HUES64 (cell line): ENCODE measurements at regions not wholly inside any gene's neighbourhood (a gene's known extent, or its start where the extent isn't known, plus 50 kb on each side); places are given as distances from the start of the nearest gene placed in this dataset.

Experiments used
- H3K27ac ChIP-seq: 2 replicates; pipeline ENCODE4 v1.7.0; 2013; ENCODE audit warnings: low read depth, low read length, inconsistent platforms
- H3K27me3 ChIP-seq: 2 replicates; pipeline ENCODE4 v1.6.1; 2013; ENCODE audit warnings: mild to moderate bottlenecking, low read length; ENCODE audit not compliant: insufficient read depth
- H3K36me3 ChIP-seq: 2 replicates; pipeline ENCODE4 v1.6.1; 2013; ENCODE audit warnings: mild to moderate bottlenecking, low read length; ENCODE audit not compliant: insufficient read depth
- H3K4me1 ChIP-seq: 2 replicates; pipeline ENCODE4 v1.6.1; 2013; ENCODE audit warnings: mild to moderate bottlenecking, low read length, moderate library complexity; ENCODE audit not compliant: insufficient read depth
- H3K4me3 ChIP-seq: 2 replicates; pipeline ENCODE4 v1.5.1; 2013; ENCODE audit warnings: mild to moderate bottlenecking, low read length, moderate library complexity
- H3K9ac ChIP-seq: 2 replicates; pipeline ENCODE4 v1.6.1; 2013; ENCODE audit warnings: mild to moderate bottlenecking, low read depth, low read length
- H3K9me3 ChIP-seq: 2 replicates; pipeline ENCODE4 v1.6.1; 2013; ENCODE audit warnings: low read depth, low read length; ENCODE audit not compliant: insufficient read depth
- WGBS: fragments of 150-250, 120-280 bp; methylation state at CpG from one replicate; pipeline ENCODE4 v1.1.7; 2013; ENCODE audit warnings: missing lambda C conversion rate; 5-methylcytosine and 5-hydroxymethylcytosine counted together

DNA sequence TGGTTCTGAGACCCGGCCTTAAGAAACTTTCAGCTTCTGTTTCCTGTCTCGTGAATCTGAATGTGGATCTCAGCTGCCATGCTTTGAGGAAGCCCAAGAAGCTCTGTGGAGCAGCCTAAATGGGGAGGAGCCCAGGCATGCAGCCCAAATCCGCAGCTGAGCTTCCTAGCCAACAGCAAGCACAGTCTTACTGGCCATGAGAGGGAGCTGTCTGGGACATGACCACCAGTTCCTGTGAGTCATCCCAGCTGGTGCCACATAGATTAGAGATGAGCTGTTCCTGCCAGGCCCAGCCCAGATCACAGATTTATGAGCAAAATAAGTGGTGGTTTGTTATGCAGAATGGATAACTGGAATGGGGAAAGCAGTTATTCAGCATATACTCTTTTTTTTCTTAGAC is 224.4 kb upstream of the APCDD1 start:
- WGBS: 90% methylated on average over 3 of the region's 3 CpGs
- Histone ChIP-seq H3K9ac (no peak overlapping the region), H3K27ac (no peak overlapping the region), H3K4me1 (no peaks in the 10 kb centered on the region), H3K27me3 (no peaks in the 10 kb centered on the region), H3K9me3 (peaks cover 18% of the 10 kb centered on the region), H3K4me3 (no peak overlapping the region), H3K36me3 (no peaks in the 10 kb centered on the region)

DNA sequence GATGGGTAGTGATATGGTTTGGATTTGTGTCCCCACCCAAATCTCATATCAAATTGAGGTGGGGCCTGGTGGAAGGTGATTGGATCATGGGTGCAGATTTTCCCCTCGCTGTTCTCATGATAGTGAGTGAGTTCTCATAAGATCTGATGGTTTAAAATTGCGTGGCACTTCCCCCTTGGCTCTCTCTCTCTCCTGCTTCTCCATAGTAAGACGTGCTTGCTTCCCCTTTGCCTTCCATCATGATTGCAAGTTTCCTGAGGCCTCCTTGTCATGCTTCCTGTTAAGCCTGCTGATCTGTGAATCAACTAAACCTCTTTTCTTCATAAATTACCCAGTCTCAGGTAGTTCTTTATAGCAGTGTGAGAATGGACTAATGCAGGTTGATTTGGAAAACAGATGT is 223.2 kb upstream of the APCDD1 start:
- no peak overlapping the region for H3K9ac ChIP-seq
- no peaks in the 10 kb centered on the region for H3K36me3 ChIP-seq
- H3K27ac ChIP-seq: no peak overlapping the region
- H3K27me3 ChIP-seq: no peaks in the 10 kb centered on the region
- 0 out of 2 replicates have a peak, but pooled peaks cover 10% of the 10 kb centered on the region for H3K9me3 ChIP-seq
- WGBS: 77% methylated on average over 3 of the region's 3 CpGs
- H3K4me3 ChIP-seq: no peak overlapping the region
- H3K4me1 ChIP-seq: no peaks in the 10 kb centered on the region

DNA sequence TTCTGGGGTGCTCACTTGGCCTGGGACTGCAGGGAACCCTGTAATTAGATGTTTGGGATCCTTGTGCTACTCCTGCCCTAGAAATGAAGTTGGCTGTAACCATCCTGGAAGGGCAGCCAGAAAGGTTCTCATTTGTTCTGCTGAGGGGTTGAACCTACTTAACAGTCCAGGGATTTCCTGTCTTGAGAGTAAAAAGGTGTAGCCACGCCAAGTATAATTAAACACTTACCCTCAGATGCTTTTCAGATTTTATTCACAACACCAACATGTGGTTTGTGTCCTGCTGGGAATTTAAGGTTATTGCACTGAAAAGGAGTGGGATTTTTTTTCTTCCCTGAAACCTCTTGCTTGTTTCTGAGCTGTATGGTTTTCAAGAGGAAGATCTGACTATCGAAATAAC is 222.4 kb upstream of the APCDD1 start:
- H3K27me3 ChIP-seq: no peaks in the 10 kb centered on the region
- no peaks in the 10 kb centered on the region for H3K36me3 ChIP-seq
- H3K4me1 ChIP-seq: no peaks in the 10 kb centered on the region
- H3K9me3 ChIP-seq: 0 out of 2 replicates have a peak, but pooled peaks cover 10% of the 10 kb centered on the region
- no peak overlapping the region for H3K9ac ChIP-seq
- 100% methylated on average over 1 of the region's 2 CpGs for WGBS
- H3K4me3 ChIP-seq: no peak overlapping the region
- no peak overlapping the region for H3K27ac ChIP-seq

DNA sequence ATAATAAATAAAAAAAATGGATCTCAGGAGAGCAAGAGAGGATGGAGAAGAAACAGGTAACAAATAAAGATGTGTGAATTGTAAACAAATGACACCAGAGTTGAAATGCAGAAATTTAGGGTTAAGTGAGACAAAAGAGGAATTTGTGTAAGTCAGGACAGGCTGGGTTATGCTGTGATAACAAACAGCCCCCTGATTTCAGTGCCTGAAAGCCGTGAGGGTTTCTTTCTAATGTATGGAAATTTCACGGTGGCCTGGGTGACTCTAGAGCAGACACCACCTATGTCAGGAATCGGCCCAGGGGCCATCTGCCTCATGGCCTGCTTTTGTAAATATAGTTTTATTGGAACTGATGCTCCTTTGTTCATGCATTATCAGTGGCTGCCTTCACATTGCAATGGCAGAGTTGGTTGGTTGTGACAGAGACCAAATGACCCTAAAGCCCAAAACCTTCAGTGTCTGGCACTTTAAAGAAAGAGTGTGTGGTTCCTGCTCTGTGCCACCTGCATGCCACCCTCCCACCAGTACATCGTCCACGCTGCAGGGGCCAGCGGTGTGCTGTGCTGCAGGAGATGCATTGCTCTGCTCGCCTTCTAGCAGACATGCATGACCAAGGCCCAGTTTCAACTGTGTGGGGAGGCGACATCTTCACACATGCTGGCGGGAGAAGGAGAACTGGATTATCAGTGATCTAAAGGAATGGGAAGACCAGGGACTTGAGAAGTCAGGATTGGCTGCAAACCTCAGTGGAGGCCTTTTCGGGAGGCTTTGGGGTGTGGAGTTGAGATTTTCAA is 221.2 kb upstream of the APCDD1 start:
- Histone ChIP-seq H3K36me3 (no peaks in the 10 kb centered on the region), H3K27ac (no peak overlapping the region), H3K4me1 (no peaks in the 10 kb centered on the region), H3K4me3 (no peak overlapping the region), H3K27me3 (no peaks in the 10 kb centered on the region), H3K9ac (no peak overlapping the region), H3K9me3 (0 out of 2 replicates have a peak, but pooled peaks cover 10% of the 10 kb centered on the region)
- WGBS: 92% methylated on average over 10 of the region's 10 CpGs

DNA sequence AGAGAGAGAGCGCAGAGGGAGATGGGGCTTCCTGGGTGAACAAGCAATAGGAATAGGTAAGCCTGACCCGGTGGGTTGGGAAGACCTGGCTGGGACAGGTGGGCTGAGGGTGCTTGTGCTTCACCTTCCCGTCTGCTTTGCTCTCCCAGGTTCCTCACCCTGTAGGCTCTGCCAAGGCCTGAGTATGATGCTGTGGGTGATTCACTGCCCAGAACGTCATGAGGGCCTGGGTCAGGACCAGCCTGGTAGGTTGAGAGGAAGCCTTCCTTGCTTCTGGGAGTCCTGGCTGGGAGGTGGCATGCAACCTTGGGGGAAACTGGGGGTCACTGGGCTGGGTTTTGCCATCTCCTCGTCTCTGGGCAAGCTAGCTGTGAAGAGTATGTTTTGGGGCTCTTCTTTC is 220.2 kb upstream of the APCDD1 start:
- Histone ChIP-seq H3K4me1 (no peaks in the 10 kb centered on the region), H3K36me3 (no peaks in the 10 kb centered on the region), H3K27me3 (no peaks in the 10 kb centered on the region), H3K9me3 (0 out of 2 replicates have a peak, but pooled peaks cover 10% of the 10 kb centered on the region), H3K4me3 (no peak overlapping the region), H3K27ac (no peak overlapping the region), H3K9ac (no peak overlapping the region)
- WGBS: 87% methylated on average over 5 of the region's 5 CpGs

DNA sequence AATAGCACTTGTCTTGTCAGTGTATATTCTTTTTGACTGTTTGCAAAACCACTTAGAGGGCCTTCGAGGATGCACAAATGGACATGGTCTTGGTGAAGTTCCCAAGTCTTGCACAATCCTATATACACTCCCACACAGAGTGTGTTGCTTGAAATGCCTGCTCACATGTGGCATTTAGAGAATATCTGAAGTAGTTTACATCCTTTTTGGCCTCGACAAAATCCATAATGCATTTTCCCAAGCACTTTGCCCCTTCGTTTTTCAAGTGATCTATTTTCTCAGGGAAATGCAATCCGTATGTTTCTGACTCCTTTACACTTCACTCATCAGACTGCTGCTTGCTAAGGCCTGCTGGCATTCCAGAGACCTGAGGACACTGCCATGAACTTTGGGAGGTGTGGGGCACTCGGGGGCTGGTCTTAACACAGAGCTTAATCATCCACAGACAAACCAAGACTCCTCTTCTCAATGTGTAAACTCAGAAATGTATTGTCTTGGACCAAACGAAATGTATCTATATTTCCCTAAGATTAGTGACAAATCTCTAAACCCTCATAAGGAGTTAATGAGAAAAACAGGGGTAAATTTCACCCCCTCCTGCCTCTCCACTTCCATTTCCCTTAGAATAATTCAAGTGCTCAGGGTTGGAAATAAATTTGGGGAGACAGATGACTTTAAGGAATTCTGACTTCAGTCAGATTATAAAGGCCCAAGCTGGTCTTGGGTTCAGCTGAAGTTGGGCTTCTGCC is 219.3 kb upstream of the APCDD1 start:
- 88% methylated on average over 5 of the region's 6 CpGs for WGBS

DNA sequence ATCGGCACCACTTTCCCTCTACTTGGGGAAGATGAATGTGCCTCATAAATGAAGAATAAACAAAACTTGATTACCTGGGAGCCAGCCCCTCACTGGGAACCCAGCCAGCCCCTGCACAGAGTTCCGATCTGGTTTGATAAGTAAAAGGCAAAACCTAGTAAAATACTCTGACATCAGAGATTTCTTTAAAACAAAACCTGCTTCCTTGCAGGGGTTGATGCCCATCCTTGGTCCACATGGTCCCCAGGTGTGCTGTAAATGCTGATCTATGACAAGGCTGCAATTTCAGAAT is 218.8 kb upstream of the APCDD1 start:
- Histone ChIP-seq H3K27ac (no peak overlapping the region), H3K9ac (no peak overlapping the region), H3K9me3 (0 out of 2 replicates have a peak, but pooled peaks cover 5% of the 10 kb centered on the region), H3K36me3 (no peaks in the 10 kb centered on the region), H3K27me3 (no peaks in the 10 kb centered on the region), H3K4me1 (no peaks in the 10 kb centered on the region), H3K4me3 (no peak overlapping the region)
- 100% methylated on average over 2 of the region's 2 CpGs for WGBS

More for the DNA sequence above, 219.3 kb upstream of the APCDD1 start:
- Histone ChIP-seq H3K9me3 (0 out of 2 replicates have a peak, but pooled peaks cover 5% of the 10 kb centered on the region), H3K4me1 (no peaks in the 10 kb centered on the region), H3K4me3 (no peak overlapping the region), H3K27me3 (no peaks in the 10 kb centered on the region), H3K27ac (no peak overlapping the region), H3K36me3 (no peaks in the 10 kb centered on the region), H3K9ac (no peak overlapping the region)

DNA sequence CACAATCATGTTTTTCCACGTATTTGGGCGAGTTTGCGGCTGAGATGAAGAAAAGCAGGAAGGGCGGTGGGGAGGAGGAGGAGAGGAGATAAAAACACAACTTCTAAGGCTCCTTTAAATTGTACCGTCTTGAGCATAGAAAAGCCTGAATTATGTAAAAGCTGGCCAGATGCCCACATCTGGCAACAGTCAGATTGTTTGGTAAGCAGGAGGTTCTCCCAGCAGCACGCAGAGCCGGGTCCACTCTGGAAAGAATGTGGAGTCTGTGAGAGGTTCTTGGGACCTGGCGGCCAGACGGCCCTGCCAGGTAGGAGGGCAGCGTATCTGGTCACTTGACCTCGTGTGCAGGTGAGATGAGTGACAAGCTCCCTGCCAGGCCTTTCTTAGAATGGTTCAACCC is 215.3 kb upstream of the APCDD1 start:
- Histone ChIP-seq H3K27me3 (no peaks in the 10 kb centered on the region), H3K36me3 (no peaks in the 10 kb centered on the region), H3K4me3 (no peak overlapping the region), H3K9ac (no peak overlapping the region), H3K27ac (no peak overlapping the region), H3K4me1 (peaks cover 5% of the 10 kb centered on the region), H3K9me3 (no peaks in the 10 kb centered on the region)
- WGBS: 96% methylated on average over 11 of the region's 11 CpGs

DNA sequence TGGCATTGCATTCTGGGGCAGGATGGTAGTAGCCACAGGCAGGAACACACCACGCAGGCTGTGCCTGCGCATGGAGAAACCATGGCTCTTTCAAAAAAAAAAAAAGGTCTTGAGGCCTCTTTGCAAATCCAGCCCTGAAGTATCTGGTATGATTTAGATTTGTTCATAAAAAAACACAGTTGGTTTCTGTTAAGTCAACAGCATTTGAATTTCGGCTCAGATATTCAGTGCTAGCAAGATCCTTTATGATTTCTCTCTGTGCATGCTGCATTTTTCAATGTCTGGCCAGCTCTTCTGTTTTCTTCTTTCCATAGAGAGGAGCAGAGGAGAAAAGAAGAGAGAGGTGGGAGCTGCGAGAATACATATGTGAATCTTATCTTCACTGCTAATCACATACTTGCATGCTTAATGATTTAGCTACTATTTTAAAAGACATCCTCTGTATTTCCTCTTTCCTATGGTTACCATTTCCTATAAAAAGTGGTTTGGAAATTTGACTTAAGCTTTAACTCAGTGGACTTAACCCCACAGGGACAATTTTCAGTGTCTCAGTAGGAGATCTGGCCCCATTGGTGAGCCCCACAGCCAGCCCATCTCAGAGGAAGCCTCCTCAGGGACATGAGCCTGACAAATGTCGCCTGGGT is 214.3 kb upstream of the APCDD1 start:
- H3K4me1 ChIP-seq: peaks cover 5% of the 10 kb centered on the region
- H3K9me3 ChIP-seq: no peaks in the 10 kb centered on the region
- no peaks in the 10 kb centered on the region for H3K27me3 ChIP-seq
- no peak overlapping the region for H3K4me3 ChIP-seq
- no peak overlapping the region for H3K27ac ChIP-seq
- 94% methylated on average over 4 of the region's 5 CpGs for WGBS
- no peaks in the 10 kb centered on the region for H3K36me3 ChIP-seq
- no peak overlapping the region for H3K9ac ChIP-seq

DNA sequence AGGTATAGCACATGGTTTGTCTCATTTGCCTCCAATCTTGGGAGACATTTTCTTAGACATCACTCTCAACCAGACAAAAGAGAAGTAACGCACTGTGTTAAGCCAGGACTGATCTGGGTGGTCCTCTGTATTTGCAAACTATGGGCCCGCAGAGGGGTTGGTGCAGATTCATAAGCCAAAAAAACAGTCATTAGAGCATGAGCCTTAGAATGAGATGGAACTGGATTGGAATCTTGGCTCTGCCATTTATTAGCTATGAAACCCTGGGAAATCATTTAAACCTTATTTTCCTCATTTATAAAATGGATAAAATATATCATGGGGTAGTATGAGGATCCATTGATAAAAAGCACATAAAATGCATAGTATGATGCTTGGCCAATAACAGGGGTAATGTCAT is 213.5 kb upstream of the APCDD1 start:
- no peak overlapping the region for H3K9ac ChIP-seq
- H3K36me3 ChIP-seq: no peaks in the 10 kb centered on the region
- no peak overlapping the region for H3K27ac ChIP-seq
- no peak overlapping the region for H3K4me3 ChIP-seq
- peaks cover 5% of the 10 kb centered on the region for H3K4me1 ChIP-seq
- no peaks in the 10 kb centered on the region for H3K27me3 ChIP-seq
- no peaks in the 10 kb centered on the region for H3K9me3 ChIP-seq
- WGBS: 96% methylated on average over 2 of the region's 2 CpGs

DNA sequence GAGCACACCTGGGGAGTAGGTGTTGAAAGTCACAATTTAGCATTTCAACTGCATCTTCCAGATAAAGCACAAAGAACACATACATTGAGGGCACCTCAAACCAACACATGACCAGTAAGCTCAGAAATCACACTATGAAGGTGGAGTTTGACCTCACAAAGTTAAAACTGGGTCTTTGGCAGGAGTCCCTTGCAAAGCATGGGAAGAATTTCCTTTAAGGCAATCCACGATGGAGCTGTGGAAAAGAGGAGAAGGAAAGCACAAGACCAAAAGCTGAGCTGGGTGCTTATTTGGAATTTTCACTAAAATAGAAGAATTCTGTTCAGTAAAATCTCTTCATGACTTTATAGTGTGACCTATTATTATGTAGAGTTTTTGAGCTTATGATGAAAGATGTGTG is 212.9 kb upstream of the APCDD1 start:
- H3K9ac ChIP-seq: no peak overlapping the region
- H3K27me3 ChIP-seq: no peaks in the 10 kb centered on the region
- WGBS: 84% methylated on average over 1 of the region's 1 CpG
- H3K4me1 ChIP-seq: peaks cover 5% of the 10 kb centered on the region
- no peaks in the 10 kb centered on the region for H3K36me3 ChIP-seq
- H3K4me3 ChIP-seq: no peak overlapping the region
- no peak overlapping the region for H3K27ac ChIP-seq
- no peaks in the 10 kb centered on the region for H3K9me3 ChIP-seq
